ENCODE measurements at regions not wholly inside any gene's neighbourhood (a gene's known extent, or its start where the extent isn't known, plus 50 kb on each side); places are given as distances from the start of the nearest gene placed in this dataset.

- TF ChIP-seq CTCF (IDR thresholded peaks at IDR 0.05; ENCODE audit: low read depth, low read length, missing control alignments): no peak
These were observed 356.3 kb upstream of the SMARCA2 start for GRCh38 chr9:1658661-1659362.

GRCh38 chr9:1659363-1659690 is 355.8 kb upstream of the SMARCA2 start:
- no peak for TF ChIP-seq CTCF (IDR thresholded peaks at IDR 0.05; ENCODE audit: low read depth, low read length, missing control alignments)
- no peak for DNase-seq (ENCODE audit: low read depth)
- no peak overlapping the region for H3K4me3 ChIP-seq (ENCODE audit: low read depth, low read length)

More at GRCh38 chr9:1658661-1659362, 356.3 kb upstream of the SMARCA2 start:
- no peak overlapping the region for H3K4me3 ChIP-seq (ENCODE audit: low read depth, low read length)
- no peak for DNase-seq (ENCODE audit: low read depth)

- DNase-seq (ENCODE audit: low read depth): no peak
- no peak for TF ChIP-seq CTCF (IDR thresholded peaks at IDR 0.05; ENCODE audit: low read depth, low read length, missing control alignments)
- no peak overlapping the region for H3K4me3 ChIP-seq (ENCODE audit: low read depth, low read length)
These were observed 346.7 kb upstream of the SMARCA2 start for GRCh38 chr9:1668441-1668840.

- no peak for TF ChIP-seq CTCF (IDR thresholded peaks at IDR 0.05; ENCODE audit: low read depth, low read length, missing control alignments)
- no peak for DNase-seq (ENCODE audit: low read depth)
- H3K4me3 ChIP-seq (ENCODE audit: low read depth, low read length): no peak overlapping the region
These were observed 341.8 kb upstream of the SMARCA2 start for GRCh38 chr9:1673300-1673699.

GRCh38 chr9:1676771-1677170 is 338.4 kb upstream of the SMARCA2 start:
- TF ChIP-seq CTCF (IDR thresholded peaks at IDR 0.05; ENCODE audit: low read depth, low read length, missing control alignments): no peak
- H3K4me3 ChIP-seq (ENCODE audit: low read depth, low read length): no peak overlapping the region
- DNase-seq (ENCODE audit: low read depth): no peak

GRCh38 chr9:1683951-1684350 is 331.2 kb upstream of the SMARCA2 start:
- H3K4me3 ChIP-seq (ENCODE audit: low read depth, low read length): no peak overlapping the region
- DNase-seq (ENCODE audit: low read depth): no peak
- no peak for TF ChIP-seq CTCF (IDR thresholded peaks at IDR 0.05; ENCODE audit: low read depth, low read length, missing control alignments)

- DNase-seq (ENCODE audit: low read depth): no peak
- no peak overlapping the region for H3K4me3 ChIP-seq (ENCODE audit: low read depth, low read length)
- TF ChIP-seq CTCF (IDR thresholded peaks at IDR 0.05; ENCODE audit: low read depth, low read length, missing control alignments): no peak
These were observed 316.2 kb upstream of the SMARCA2 start for GRCh38 chr9:1698991-1699390.

Measured in GM12864 (cell line).